ENCODE measurements at regions not wholly inside any gene's neighbourhood (a gene's known extent, or its start where the extent isn't known, plus 50 kb on each side); places are given as distances from the start of the nearest gene placed in this dataset.
"Not testable (repeated sequence)": the region's sequence is repeated elsewhere in the genome, so short reads cannot be mapped to it uniquely, and the experiment has no call there.

GRCh38 chr2:236825989-236826510, 256.4 kb downstream of the ACKR3 start:
- DNase-seq (ENCODE audit: low read depth in 3 of 3) = no peak

DNA sequence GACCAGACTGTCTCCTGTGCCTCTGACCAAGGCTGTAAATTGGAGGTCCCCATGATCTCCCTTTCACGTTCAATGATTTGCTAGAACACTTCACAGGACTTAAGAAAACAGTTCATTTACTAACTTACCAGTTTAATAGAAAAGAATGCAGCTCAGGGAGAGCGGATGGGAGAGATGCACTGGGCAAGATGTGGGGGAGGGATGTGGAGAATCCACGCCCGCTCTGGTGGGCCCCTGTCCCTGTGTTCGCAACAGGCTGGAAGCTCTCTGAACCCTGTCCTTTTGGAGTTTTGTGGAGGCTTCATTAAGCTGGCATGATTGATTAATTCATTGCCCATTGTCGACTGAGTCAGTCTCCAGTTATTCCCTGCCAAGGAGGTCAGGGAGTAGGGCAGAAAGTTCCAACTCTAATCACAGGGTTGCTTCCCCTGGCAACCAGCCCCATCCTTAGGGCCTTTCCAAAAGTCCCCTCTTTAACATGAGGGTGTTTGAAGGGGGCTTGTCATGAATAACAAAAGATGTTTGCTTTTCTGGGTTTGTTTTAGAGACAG, 257.1 kb downstream of the ACKR3 start:
- no peak for DNase-seq (ENCODE audit: low read depth in 3 of 3)

- no peak for DNase-seq (ENCODE audit: low read depth in 3 of 3)
Measured at GRCh38 chr2:236827997-236828396, 257.7 kb upstream of the COPS8 start.

- DNase-seq (ENCODE audit: low read depth in 3 of 3) = no peak
Measured at GRCh38 chr2:236828820-236829219, 256.9 kb upstream of the COPS8 start.

DNA sequence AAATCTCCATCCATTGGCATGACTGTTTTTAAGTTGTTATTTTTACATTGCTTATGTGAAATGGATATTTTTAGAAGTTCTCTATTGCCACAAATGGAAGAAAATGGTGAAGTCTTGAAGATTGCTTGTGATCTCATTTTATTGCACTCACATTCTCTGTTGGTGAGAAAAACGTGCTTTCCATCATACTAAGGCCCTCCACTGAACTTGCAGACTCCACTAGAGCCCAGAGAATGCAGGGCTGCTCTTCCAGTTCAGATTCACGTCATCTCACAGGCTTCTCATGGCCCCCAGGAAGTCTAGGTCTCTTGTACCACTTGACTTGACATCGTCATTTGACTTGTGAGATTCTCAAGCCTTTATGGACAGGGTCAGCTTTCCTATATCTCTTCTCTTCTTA, 254.8 kb upstream of the COPS8 start:
- no peak for DNase-seq (ENCODE audit: low read depth in 3 of 3)

DNA sequence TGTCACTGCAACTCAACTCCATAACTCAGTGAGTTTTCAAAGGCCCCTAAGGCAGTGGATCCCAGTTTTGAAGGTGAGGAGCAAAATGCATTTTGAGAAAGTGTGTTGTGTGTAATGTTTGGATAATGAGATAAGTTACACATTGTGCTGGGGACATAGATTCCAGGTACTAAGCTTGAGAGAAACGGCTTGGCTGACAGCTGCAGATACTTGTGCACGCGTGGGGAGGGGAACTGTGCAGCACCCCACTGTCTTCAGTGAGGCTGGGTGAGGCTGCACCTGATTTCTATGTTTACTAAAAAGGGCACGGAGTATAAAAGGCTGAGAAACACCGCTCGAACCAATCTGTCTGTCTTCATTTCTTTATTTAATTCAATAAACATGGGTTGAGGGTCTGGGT, 254.0 kb upstream of the COPS8 start:
- no peak for DNase-seq (ENCODE audit: low read depth in 3 of 3)

DNA sequence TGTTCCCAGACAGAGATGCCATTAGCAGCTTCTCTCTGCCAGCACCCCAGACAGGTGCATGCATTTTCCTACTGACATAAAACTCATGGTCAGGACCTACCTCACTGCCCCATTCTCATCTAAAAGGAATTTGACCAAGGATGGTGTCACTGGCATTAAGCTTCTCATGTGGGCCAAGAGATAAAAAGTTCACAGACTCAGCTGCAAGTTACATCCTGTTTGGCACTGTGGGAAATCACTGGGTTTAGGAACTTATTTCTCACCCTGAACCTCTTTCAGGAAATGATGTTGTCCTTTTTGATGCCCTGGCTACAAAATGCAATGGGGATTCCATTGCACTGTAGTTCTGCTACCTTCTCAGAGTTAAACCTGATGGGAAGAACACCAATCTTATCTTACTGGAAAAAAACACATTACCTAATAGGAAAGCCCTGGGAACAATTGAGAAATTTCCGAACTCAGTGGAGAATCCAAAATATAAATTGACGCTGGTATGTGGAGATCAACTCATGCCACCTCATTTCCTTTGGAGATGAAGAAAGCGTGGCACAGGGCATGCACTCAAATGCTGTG, 252.1 kb upstream of the COPS8 start:
- no peak for DNase-seq (ENCODE audit: low read depth in 3 of 3)

DNA sequence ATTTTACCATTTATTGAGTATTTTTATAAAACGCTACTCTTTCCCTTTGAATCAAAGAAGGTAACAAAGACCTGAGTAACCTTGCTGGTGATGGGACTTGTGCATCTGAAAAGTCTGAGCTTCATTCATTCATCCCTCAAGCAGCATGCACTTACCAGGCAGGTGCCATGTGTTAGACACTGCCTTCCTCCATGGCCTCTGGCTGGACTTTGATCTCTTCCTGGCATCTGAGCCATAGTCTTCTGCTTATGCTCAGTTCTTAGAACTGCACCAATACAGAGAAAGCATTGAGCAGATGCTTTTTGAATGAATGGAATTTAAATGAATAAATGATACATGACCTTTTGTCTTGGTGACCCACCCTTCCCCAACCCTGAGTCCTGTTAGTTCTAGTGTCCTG, 251.4 kb upstream of the COPS8 start:
- DNase-seq (ENCODE audit: low read depth in 3 of 3) = no peak

GRCh38 chr2:236835307-236836024, 250.2 kb upstream of the COPS8 start:
- DNase-seq (ENCODE audit: low read depth in 3 of 3) = no peak

DNA sequence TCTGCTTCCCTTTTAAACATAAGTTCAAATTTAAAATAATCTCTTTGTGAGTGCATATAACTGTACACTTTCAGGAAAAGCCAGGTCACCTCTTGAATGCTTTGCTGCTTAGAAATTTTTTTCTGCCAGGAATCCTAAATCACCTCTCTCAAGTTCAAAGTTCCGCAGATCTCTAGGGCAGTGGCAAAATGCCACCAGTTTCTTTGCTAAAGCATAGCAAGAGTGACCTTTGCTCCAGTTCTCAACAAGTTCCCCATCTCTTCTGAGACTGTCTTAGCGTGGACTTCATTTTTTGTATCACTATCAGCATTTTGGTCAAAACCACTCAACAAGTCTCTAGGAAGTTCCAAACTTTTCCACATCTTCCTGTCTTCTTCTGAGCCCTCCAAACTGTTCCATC, 249.7 kb upstream of the COPS8 start:
- not testable (repeated sequence) for DNase-seq (ENCODE audit: low read depth in 3 of 3)

DNA sequence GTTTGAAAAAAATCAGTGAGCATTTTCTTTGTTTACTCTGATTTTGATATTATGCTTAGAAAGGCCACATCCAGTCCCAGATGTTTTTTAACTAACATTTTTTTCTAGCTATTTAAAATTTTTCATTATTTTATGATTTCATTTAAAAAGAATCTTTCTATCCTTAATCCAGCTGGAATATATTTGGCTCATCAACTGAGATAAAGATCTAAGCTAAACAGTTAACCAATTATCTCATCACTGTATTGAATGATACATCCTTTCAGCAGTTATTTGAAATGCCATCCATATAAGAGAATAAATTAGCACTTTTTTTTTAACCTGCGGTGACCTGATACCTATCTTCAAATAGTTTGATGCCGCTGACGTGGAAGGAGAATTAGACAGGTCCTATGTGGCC, 245.5 kb upstream of the COPS8 start:
- no peak for DNase-seq (ENCODE audit: low read depth in 3 of 3)

- DNase-seq (ENCODE audit: low read depth in 3 of 3) = no peak
Measured at GRCh38 chr2:236840857-236841256, 244.8 kb upstream of the COPS8 start.

- DNase-seq (ENCODE audit: low read depth in 3 of 3) = no peak
Measured at GRCh38 chr2:236841389-236841788, 244.3 kb upstream of the COPS8 start.

DNA sequence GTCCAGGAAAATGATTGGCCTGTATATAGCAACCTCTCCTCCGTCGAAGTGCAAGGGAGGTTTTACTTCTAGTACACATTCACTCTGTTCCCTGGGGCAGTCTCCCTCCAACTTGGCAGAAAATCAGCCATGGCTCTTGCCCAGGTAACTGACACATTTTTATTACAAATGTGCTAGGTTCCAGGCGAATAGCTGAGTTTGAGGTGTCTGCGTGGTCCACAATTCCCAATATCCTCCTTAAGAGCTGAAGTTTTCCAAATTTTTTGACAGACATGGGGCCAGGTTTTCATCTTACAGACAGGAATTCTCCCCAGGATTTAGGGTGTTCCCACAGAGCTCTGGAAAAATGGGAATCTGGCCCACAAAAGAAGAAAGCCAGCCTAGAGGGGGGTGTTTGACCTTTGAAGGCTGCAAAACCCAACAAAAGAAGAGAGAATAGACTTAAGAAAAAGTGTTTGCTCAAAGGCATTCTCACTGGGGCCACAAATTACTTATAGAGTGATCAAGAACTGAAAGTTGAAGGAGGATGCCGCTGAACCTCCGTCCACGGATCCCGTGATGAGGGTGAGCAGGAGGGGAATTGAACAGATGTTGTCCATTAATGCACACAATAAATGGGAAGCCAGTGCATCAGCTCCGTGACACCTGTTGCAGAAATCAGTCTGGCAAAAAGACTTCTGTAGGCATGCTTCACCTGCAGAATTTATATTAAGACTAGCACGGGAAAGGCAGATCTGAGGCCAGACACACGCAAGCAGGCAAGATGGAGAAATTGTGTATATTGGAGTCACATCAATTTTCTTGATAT, 242.3 kb upstream of the COPS8 start:
- DNase-seq (ENCODE audit: low read depth in 3 of 3) = no peak

GRCh38 chr2:236844711-236845110, 241.0 kb upstream of the COPS8 start:
- DNase-seq (ENCODE audit: low read depth in 3 of 3) = no peak

DNA sequence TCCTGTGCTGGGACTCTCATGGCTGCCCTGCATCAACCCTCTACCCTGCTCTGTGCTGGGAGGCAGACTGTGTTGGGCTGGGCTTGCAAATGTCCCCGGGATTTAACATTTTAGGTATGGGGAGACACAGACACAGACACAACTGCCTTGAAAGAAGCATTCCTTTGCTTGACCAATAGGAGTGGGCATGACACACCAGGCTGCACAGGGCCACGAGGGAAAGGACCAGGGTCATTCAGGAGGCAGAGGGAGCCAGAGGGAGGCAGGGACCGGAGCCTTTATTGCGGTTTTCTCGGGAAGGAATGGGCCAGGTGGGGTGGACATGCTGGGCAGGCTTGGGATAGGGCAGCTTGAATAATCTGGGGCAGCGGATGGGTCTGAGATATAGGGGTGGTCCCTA, 238.7 kb upstream of the COPS8 start:
- DNase-seq (ENCODE audit: low read depth in 3 of 3) = no peak

- no peak for DNase-seq (ENCODE audit: low read depth in 3 of 3)
Measured at GRCh38 chr2:236847538-236848263, 238.0 kb upstream of the COPS8 start.

DNA sequence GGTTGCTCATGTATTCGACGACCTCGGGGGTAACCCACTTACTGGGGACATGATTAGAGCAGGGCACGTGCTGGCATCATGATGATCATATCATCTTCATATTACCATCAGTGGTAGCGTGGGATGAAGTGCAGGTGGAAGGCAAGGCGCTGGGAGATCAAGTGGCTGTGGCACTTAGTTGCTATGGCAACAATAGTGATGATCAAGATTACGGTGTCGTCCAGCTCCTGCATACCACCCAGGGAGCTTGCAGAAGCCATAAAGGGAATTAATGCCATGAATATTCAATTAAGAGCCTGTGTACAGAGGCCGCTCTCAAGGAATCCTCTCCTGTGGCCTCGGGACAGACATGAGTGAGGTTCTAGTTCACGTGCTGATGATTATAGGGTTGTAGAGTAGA, 237.2 kb upstream of the COPS8 start:
- DNase-seq (ENCODE audit: low read depth in 3 of 3) = no peak

GRCh38 chr2:236849508-236849907, 236.2 kb upstream of the COPS8 start:
- no peak for DNase-seq (ENCODE audit: low read depth in 3 of 3)

- no peak for DNase-seq (ENCODE audit: low read depth in 3 of 3)
Measured at GRCh38 chr2:236849940-236850339, 235.7 kb upstream of the COPS8 start.

DNA sequence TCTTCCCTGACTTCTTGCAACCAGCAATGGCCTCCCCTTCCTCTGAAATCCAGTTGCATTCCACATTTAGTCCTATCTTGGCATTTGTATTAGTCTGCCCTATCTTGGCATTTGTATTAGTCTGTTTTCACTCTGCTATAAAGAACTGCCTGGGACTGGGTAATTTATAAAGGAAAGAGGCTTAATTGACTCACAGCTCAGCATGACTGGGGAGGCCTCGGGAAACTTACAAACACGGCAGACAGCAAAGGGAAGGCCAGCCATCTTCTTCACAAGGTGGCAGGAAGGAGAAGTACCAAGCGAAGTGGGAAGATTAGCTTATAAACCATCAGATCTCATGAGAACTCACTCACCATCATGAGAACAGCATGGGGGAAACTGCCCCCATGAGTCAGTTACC, 234.5 kb upstream of the COPS8 start:
- DNase-seq (ENCODE audit: low read depth in 3 of 3) = no peak

Measured in stimulated activated CD4-positive, alpha-beta T cell treated with anti-CD3 and anti-CD28 coated beads, TNF-alpha, amount 100 ng/mL, for 4 hours (primary cell).